PC-3 (cell line): ENCODE measurements at regions not wholly inside any gene's neighbourhood (a gene's known extent, or its start where the extent isn't known, plus 50 kb on each side); places are given as distances from the start of the nearest gene placed in this dataset.

Source experiments
- CTCF ChIP-seq: fragments of 300-600 bp; sonication (generic); conservative IDR thresholded peaks from 2 replicates; pipeline ENCODE4 v1.5.1; 2017; ENCODE audit warnings: antibody characterized with exemption, low read depth, mild to moderate bottlenecking, low read length
- EZH2 ChIP-seq: fragments of 300-600 bp; sonication (generic); IDR thresholded peaks from one replicate; pipeline ENCODE4 v1.6.1; 2017; ENCODE audit warnings: antibody characterized with exemption, mild to moderate bottlenecking, low read length; ENCODE audit not compliant: unreplicated experiment

- TF ChIP-seq CTCF (no peak), EZH2 (no peak)
Measured at GRCh38 chr6:6780231-6780630, 191.7 kb downstream of the LY86 start.
